Activated CD4-positive, alpha-beta T cell treated with anti-CD3 and anti-CD28 coated beads, Interleukin-2, Interleukin-4, amounts not matched to agents 100 ng/mL and 50 ng/mL, durations not matched to agents 16 hours and 8 hours (primary cell): ENCODE measurements at regions not wholly inside any gene's neighbourhood (a gene's known extent, or its start where the extent isn't known, plus 50 kb on each side); places are given as distances from the start of the nearest gene placed in this dataset.
A peak's percentile ranks its signal among the peaks of the same experiment; 100 is the strongest.

Experiments
- DNase-seq: peaks from one replicate; pipeline ENCODE4 v3.0.0-alpha.2; 2020; ENCODE audit warnings: low spot score

- DNase-seq = peak; percentile 51
Observed at GRCh38 chr5:66306105-66306843, 162.2 kb downstream of the SREK1 start.

- no peak for DNase-seq
Observed at GRCh38 chr5:66306844-66307315, 162.8 kb downstream of the SREK1 start.

GRCh38 chr5:66307647-66308241, 163.6 kb downstream of the SREK1 start:
- DNase-seq = peak; percentile 65

GRCh38 chr5:66312266-66312665, 168.2 kb downstream of the SREK1 start:
- DNase-seq = no peak

- DNase-seq = no peak
Observed at GRCh38 chr5:66315784-66316183, 171.7 kb downstream of the SREK1 start.

- DNase-seq = no peak
Observed at GRCh38 chr5:66322786-66323528, 178.9 kb downstream of the SREK1 start.

- DNase-seq = no peak
Observed at GRCh38 chr5:66323529-66323895, 179.4 kb downstream of the SREK1 start.

- DNase-seq = no peak
Observed at GRCh38 chr5:66324357-66324756, 180.3 kb downstream of the SREK1 start.

- DNase-seq = no peak
Observed at GRCh38 chr5:66326276-66326675, 182.2 kb downstream of the SREK1 start.

GRCh38 chr5:66327008-66327407, 182.9 kb downstream of the SREK1 start:
- no peak for DNase-seq

GRCh38 chr5:66329078-66329477, 185.0 kb downstream of the SREK1 start:
- DNase-seq = no peak

- no peak for DNase-seq
Observed at GRCh38 chr5:66333192-66333591, 189.1 kb downstream of the SREK1 start.

GRCh38 chr5:66337626-66338226, 193.6 kb downstream of the SREK1 start:
- DNase-seq = no peak

- DNase-seq = no peak
Observed at GRCh38 chr5:66338828-66339227, 194.7 kb downstream of the SREK1 start.

- DNase-seq = no peak
Observed at GRCh38 chr5:66339896-66340295, 195.8 kb downstream of the SREK1 start.

- DNase-seq = no peak
Observed at GRCh38 chr5:66340786-66341185, 196.7 kb downstream of the SREK1 start.

GRCh38 chr5:66342341-66342880, 198.3 kb downstream of the SREK1 start:
- no peak for DNase-seq

- no peak for DNase-seq
Observed at GRCh38 chr5:66343370-66344071, 199.4 kb downstream of the SREK1 start.

GRCh38 chr5:66344544-66344943, 200.4 kb downstream of the SREK1 start:
- no peak for DNase-seq

- no peak for DNase-seq
Observed at GRCh38 chr5:66345281-66345680, 201.2 kb downstream of the SREK1 start.

- DNase-seq = no peak
Observed at GRCh38 chr5:66346869-66347268, 202.8 kb downstream of the SREK1 start.
